SKM-1 treated with dmso at 0.1 percent for 144 hours (cell line): ENCODE measurements at regions not wholly inside any gene's neighbourhood (a gene's known extent, or its start where the extent isn't known, plus 50 kb on each side); places are given as distances from the start of the nearest gene placed in this dataset.

Experiments
- DNase-seq: peaks from one replicate; lab custom pipeline; 2025; ENCODE audit not compliant: unreplicated experiment; lab: John Stamatoyannopoulos, UW

- no peak for DNase-seq
These were observed 112.4 kb upstream of the DCBLD2 start for GRCh38 chr3:99013777-99014315.

GRCh38 chr3:99013077-99013476, 111.6 kb upstream of the DCBLD2 start:
- no peak for DNase-seq

- no peak for DNase-seq
These were observed 110.6 kb upstream of the DCBLD2 start for GRCh38 chr3:99012051-99012450.

GRCh38 chr3:99009851-99010250, 108.4 kb upstream of the DCBLD2 start:
- no peak for DNase-seq

GRCh38 chr3:99006686-99007085, 105.2 kb upstream of the DCBLD2 start:
- no peak for DNase-seq

- no peak for DNase-seq
These were observed 98.2 kb upstream of the DCBLD2 start for GRCh38 chr3:98999675-99000074.

GRCh38 chr3:98994128-98994762, 92.8 kb upstream of the DCBLD2 start:
- no peak for DNase-seq

- DNase-seq, result no peak
These were observed 89.9 kb upstream of the DCBLD2 start for GRCh38 chr3:98991393-98991792.

- DNase-seq, result no peak
These were observed 89.2 kb upstream of the DCBLD2 start for GRCh38 chr3:98990657-98991056.

- no peak for DNase-seq
These were observed 84.6 kb upstream of the DCBLD2 start for GRCh38 chr3:98986073-98986472.

GRCh38 chr3:98985431-98985830, 83.9 kb upstream of the DCBLD2 start:
- no peak for DNase-seq

- DNase-seq, result no peak
These were observed 82.5 kb upstream of the DCBLD2 start for GRCh38 chr3:98984024-98984423.

- no peak for DNase-seq
These were observed 80.9 kb upstream of the DCBLD2 start for GRCh38 chr3:98982351-98982750.

- no peak for DNase-seq
These were observed 79.6 kb upstream of the DCBLD2 start for GRCh38 chr3:98980915-98981596.

GRCh38 chr3:98979296-98979695, 77.8 kb upstream of the DCBLD2 start:
- no peak for DNase-seq

- no peak for DNase-seq
These were observed 76.7 kb upstream of the DCBLD2 start for GRCh38 chr3:98978068-98978811.

- no peak for DNase-seq
These were observed 76.0 kb upstream of the DCBLD2 start for GRCh38 chr3:98977520-98977919.

GRCh38 chr3:98974442-98974841, 72.9 kb upstream of the DCBLD2 start:
- DNase-seq, result no peak

- DNase-seq, result no peak
These were observed 71.2 kb upstream of the DCBLD2 start for GRCh38 chr3:98972720-98973119.

- DNase-seq, result no peak
These were observed 70.7 kb upstream of the DCBLD2 start for GRCh38 chr3:98972155-98972554.

GRCh38 chr3:98971169-98971681, 69.7 kb upstream of the DCBLD2 start:
- DNase-seq, result no peak

GRCh38 chr3:98969295-98969694, 67.8 kb upstream of the DCBLD2 start:
- DNase-seq, result no peak
